ENCODE measurements at regions not wholly inside any gene's neighbourhood (a gene's known extent, or its start where the extent isn't known, plus 50 kb on each side); places are given as distances from the start of the nearest gene placed in this dataset.

- no peak for TF ChIP-seq CTCF (IDR thresholded peaks at IDR 0.05)
- no peak for TF ChIP-seq POLR2A (IDR thresholded peaks at IDR 0.05)
These were observed 87.2 kb downstream of the NR2F2 start for GRCh38 chr15:96417760-96418130.

All from prostate gland (tissue), 2 donors.